ENCODE measurements at regions not wholly inside any gene's neighbourhood (a gene's known extent, or its start where the extent isn't known, plus 50 kb on each side); places are given as distances from the start of the nearest gene placed in this dataset.
"Not testable (repeated sequence)": the region's sequence is repeated elsewhere in the genome, so short reads cannot be mapped to it uniquely, and the experiment has no call there.

DNA sequence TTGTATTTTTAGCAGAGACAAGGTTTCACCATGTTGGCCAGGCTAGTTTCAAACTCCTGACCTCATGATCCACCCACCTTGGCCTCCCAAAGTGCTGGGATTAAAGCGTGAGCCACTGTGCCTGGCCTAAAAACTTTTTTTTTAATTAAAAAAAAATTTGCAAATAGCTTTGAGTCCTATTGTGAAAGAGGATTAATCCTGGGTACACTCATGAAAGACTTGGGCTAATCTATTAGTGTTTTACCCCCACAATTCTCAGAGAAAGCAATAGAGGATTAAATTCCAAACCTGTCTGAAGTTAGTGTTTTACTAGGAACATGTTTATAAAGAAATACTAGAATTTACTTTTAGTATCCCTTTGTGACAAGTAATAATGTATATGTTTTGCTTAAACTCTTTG lies 76.9 kb upstream of the ITGB1 start:
- no peak for DNase-seq

DNA sequence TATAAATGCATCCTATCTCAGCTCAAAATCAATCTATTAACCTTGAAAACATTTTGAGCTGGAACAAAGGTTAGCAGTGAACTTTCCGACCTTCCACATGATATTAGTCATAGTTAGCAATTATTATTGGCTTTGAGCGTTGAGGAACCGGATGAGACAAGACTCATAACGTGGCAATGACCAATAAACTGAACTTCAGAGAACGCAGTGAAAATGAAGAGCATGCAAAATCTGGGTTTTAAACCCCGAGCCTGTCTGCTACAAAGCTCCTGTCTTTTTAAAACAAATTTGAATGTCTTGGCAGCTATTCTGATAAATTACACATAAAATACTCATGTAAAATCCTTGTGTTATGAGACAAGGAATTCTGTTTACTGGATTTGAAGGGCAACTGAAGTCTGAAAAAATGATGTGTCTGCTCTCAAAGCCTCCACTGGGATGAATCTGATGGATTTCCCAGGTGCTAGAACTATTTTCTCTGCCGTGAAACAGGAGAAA lies 74.7 kb upstream of the ITGB1 start:
- DNase-seq, result no peak

DNA sequence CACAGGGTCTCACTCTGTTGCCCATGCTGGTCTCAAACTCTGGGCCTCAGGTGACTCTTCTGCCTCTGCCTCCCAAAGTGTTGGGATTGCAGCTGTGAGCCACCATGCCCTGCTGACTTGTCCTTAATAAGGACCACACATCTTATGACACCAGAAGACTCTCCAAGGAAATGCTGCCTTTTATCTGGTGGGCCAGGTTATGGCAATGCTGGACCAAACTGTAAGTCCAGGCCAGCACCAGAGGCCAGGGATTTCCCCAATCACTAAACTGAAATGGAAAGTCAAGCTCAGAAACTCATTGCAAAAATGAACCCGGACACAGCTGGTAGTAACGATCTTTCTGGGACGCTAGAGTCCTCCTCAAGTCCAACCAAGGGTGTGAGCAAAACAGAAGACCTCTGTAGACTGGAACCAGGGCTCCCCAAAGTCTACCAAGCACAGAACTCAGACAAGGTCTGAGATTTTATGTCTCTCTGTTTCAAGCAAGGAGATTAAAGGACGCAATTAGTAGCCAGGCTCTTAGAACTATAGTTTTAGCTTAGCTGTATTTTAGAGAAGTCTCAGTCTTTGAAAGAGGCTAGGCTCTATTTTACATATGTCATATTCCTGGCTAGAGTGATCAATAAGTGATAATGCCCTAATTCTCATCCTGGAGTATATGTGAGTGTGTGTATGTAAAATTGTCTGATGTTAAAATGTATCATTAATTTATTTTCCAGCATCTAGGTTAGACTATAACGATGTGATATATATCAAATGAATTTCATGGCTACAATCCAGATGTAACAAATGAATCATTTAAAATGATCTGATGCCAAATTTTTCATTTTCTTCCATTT lies 74.0 kb upstream of the ITGB1 start:
- DNase-seq, result no peak

DNA sequence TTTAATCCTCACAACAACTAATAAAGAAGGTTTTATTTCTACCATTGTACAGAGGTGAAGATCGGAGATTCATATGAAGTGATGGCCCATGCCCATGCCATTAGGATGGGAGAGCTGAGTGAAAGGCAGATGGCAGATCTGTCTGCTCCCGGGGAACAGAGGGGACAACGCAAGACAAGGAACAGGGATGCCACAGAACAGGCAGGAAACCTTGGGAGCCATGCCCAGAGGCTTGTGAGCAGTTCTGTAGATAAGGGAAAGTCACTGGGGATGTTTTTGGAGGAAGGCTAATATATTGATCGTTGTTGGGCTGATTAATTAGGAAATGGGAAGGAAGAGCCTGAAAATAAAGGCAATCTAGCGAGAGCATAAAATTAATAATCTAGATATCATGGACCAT lies 73.1 kb upstream of the ITGB1 start:
- DNase-seq, result no peak

DNA sequence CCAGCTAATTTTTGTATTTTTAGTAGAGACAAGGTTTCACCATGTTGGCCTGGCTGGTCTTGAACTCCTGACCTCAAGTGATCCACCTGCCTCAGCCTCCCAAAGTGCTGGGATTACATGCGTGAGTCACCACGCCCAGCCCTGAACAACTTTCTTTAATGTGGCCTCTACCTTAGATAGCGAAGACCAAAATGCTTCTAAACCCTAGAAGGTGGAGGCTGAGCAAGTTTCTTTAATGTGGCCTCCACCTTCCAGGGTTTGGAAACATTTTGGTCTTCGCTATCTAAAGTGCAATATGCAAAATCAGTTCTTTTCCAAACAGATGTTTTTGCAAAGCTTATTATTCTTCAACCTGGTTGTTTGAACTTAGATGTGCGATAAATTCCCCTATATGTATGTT lies 70.5 kb upstream of the ITGB1 start:
- peak; percentile 65 for DNase-seq

GRCh38 chr10:33027088-33027487 lies 69.1 kb upstream of the ITGB1 start:
- no peak for DNase-seq

DNA sequence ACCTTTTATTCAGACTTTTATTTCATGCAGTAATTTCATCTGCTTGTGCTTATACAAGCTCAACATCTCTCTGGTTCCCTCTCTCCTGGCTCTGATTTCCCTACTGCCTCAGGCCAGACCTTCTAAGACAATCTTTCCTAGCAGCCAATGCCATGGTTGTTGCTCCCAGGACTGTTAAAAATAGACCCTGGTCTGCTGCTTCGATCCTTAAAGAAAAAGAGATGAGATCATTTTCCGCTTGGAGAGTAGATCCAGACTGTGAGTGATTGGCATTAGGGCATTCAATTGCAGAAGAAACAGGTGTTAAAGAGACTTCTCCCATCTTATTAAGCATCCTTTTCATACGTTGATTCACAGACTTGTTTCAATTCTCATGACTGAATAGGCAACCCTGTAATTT lies 68.4 kb upstream of the ITGB1 start:
- DNase-seq, result no peak

DNA sequence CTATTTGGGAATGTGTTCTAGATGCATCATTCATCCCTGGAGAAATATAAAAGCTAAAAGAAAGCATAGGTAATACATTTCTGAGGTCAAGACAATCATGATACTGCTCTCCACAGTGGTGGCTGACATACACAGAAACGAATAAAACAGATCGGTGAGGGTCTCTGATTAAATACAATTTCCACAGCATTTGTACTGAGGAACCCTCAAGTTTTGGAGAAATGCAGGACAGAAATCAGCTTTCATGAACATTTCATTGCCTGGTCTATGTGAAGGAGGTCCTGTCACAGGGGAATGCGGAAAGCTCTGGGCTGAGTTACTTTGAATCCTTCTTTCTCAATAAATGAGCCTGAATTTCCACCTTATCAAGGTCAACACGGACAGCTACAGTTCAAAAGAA lies 67.9 kb upstream of the ITGB1 start:
- no peak for DNase-seq

DNA sequence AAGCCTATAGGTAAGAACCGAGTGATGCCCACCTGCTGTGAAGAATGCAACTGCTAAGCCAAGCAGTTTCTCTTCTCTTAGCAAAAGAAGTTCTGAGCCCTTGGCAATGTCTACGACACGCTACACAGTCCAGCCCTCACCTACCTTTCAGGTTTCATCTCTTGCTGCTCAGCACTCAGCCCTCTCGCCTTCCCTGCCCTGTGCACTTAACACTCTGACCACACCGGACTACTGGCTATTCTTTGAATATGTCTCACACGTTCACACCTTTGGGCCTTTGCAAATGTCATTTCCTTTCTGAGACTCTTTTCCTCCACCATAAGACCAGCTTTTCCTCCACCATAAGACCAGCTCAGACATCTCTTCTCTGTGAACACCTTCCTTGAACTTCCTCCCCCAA lies 67.0 kb upstream of the ITGB1 start:
- DNase-seq, result peak; percentile 23

- no peak for DNase-seq
These were observed 64.7 kb upstream of the ITGB1 start for GRCh38 chr10:33022691-33023090.

DNA sequence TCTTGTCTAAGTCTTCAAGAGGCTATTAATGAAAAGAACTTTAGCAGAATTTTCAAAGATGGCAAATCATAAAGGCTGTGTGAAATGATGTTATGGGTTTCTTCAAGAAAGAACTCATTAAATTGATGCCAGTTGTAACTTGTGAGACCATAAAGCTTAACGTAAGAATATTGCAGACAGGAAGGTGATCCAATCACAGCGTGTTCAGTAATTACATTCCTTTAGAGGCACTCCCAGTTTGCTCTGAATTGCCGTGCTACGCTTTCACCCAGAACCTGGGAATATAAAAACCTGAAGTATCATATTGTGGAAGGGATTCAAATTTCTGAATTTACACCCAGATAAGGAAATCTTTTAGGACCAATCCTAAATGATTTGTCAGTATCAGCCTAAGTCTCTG lies 64.1 kb upstream of the ITGB1 start:
- DNase-seq, result no peak

DNA sequence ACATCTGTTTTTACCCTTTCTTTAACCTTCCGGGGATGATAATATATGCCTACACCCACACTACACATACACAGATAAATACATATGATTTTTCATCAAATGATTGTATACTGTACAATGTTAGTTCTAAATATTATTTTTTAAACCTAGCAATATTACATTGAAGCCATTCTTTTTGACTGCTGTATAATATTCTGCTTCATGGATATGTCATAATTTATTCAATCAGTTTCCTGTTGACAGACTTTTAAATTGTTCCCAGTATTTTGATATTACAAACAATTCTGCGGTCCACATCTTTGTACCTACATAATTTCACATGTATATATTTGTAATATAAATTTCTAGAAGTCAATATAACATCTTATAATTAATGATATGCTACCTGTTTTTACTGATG lies 59.0 kb upstream of the ITGB1 start:
- no peak for DNase-seq

DNA sequence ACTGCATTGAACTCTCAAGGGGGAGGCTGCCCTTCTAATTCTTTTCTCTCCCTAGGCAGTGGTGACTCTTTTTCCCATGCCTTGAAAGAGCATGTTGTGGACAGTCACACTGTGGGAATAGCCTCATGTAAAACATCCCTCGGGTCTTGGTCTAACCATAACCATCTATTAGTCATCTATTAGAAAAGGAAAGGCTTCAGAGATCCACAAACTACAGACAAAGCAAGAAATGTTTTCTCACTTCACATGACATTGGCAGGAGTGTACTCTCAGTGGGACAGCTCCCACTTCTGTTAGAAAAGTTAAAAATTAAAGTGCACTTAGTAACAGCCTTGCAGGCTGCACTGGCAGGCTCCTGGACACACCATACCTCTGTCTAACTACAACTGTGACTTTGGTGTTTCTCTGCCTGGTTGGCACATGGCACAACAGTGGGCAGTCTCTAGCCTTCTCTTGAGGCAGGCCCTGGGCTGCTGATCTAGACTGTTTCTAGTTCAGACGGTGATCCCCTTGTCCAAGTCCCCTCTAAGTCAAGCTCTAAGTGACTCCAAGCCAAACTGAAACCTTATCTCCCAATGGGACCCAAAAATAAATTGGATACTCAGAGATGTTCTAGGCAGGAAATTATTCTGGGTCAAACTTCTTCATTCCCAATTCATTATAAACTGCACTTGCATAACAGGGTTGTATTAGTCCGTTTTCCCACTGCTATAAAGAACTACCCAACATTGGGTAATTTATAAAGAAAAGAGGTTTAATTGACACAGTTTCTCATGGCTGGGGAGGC lies 57.9 kb upstream of the ITGB1 start:
- no peak for DNase-seq

DNA sequence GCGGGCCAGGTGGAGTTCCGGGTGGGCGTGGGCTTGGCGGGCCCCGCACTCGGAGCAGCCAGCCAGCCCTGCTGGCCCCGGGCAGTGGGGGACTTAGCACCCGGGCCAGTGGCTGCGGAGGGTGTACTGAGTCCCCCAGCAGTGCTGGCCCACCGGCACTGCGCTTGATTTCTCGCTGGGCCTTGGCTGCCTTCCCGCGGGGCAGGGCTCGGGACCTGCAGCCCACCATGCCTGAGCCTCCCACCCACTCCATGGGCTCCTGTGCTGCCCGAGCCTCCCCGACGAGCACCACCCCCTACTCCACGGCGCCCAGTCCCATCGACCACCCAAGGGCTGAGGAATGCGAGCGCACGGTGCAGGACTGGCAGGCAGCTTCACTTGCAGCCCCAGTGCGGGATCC lies 55.3 kb upstream of the ITGB1 start:
- not testable (repeated sequence) for DNase-seq

- no peak for DNase-seq
These were observed 54.3 kb upstream of the ITGB1 start for GRCh38 chr10:33012306-33012705.

GRCh38 chr10:33010132-33011037 lies 52.4 kb upstream of the ITGB1 start:
- DNase-seq, result peak; percentile 65

DNA sequence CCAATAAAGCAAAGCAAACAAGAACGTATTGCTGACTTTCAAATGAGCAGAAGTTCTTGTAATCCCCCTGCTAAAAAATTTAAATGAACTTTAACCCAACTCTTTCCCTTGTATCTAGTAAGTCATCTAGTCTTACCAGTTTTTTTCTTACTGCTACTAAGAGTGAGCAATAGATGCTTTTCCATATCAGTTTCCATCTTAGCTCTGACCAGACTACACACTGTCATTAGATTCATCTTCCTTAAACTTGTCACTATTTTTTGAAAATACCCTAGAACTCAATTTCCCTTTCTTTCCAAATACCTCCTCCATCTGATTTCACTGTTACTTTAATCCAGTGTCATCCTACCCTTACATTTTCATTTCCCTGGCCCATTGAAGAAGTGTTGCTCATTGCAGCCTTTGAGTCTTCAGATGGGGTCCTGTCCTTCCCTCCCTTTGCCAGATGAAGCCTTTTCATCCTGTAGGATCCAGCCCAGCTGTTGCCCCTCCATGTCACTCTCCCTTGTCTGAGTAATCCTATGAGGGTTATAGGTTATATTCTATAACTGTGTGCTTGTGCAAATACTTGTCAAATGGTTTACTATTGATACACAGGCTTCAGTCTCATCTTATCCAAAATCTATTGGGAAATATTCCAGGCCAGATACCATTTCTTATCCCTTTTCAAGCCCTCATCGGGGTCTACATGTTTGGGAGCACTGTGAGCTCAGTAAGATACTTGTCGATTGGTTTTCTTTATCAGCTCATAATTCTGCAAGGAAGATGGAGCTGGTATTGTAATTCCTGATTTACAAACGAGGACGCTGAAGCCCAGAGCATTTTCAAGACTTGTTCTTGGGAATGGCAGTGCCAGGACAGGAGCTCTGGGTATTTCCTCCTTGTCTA lies 51.5 kb upstream of the ITGB1 start:
- no peak for DNase-seq

- peak; percentile 77 for DNase-seq
These were observed 50.6 kb upstream of the ITGB1 start for GRCh38 chr10:33008499-33009243.

DNA sequence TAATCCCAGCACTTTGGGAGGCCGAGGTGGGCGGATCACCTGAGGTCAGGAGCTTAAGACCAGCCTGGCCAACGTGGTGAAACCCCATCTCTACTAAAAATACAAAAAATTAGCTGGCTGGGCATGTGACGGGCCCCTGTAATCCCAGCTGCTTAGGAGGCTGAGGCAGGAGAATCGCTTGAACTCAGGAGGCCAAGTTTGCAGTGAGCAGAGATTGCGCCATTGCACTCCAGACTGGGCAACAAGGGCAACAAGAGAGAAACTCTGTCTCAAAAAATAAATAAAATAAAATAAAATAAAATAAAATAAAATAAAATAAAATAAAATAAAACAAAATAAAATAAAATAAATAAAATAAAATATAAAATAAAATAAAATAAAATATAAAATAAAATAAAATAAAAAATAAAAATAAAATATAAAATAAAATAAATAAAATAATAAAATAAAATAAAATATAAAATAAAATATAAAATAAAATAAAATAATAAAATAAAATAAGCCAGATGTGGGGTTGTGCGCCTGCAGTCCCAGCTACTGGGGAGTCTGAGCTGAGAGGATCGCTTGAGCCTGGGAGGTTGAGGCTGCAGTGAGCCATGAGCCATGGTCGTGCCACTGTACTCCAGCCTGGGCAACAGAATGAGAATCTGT lies 49.8 kb upstream of the ITGB1 start:
- DNase-seq, result not testable (repeated sequence)
